ENCODE measurements at regions not wholly inside any gene's neighbourhood (a gene's known extent, or its start where the extent isn't known, plus 50 kb on each side); places are given as distances from the start of the nearest gene placed in this dataset.
A peak's percentile ranks its signal among the peaks of the same experiment; 100 is the strongest.

DNA sequence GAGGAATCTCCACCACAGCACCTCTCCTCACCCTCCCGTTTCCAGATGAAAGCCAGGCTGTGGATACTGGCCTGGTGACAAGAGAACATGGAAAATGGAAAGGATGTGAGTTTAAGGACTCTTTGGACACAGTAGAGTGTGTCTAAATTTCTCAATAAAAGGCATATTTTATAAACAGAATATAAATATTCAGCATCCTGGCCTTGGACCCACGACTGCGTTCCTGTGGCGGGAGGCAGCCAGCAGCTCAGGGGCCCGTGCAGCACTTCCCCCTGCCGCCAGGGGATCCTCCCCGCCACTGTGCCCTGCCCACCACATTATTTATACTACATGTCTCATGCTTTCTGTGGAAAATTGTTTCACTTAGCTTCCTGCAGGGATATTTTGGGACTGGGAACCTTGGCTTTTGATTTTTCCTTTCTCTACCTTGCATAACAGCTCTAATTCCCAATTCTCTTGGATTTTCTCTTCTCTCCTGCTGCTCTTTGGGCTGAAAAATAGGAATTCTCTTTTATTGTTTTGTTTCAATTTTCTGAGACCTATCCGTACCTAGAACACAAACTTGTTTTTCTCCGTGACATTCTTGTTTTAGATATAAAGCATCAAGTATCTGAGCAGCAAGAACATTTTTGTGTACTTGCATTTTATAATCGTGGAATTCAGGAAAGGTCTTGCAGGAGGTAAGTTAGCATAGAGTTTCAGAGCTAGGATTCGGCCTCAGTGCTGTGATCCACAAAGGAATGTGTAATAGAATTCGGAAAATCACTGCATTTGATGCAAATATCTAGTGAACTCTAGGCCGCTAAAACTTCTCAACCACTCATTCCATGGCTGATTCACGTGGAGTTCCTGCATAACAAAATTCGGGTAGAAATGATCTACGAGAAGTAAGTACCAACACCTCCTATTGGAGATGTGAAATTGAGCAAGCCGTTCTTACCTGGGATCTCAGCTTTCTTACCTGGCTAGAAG, 107.7 kb upstream of the SPATA13 start:
- DNase-seq: peak; percentile 64

DNA sequence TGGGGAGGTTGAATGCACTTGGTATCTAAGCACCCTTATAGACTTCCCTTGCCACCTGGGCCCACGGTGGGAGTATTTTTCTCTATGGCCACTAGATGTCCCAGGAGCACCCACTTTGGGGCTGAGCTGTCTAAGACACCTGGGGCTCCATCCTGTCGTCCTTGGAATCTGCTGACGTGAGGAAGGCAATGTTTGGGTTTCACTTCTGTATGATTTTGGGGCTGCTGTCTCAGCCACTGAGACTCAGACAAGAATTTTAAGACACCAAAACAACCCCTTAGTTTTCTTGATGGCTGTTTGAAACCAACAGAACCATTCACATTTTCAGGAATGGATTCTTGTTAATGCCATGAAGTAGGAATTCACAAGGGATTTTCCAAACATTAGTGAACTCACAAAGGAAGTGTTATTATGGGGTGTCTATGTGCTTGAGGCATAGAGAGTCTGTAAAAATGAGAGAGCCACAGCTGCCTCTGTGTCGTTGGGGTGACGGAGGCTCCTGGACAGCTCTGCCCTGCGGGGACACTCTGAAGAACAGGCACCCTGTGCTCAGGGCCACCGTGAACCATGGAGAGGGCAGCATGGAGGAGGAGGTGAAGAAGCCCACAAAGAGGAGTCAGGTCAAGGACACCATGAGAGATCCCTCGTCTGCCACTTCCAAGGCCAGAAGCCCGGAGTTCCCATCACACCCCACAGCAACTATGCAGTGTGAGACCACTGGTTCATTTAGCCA, 106.8 kb upstream of the SPATA13 start:
- peak; percentile 84 for DNase-seq

DNA sequence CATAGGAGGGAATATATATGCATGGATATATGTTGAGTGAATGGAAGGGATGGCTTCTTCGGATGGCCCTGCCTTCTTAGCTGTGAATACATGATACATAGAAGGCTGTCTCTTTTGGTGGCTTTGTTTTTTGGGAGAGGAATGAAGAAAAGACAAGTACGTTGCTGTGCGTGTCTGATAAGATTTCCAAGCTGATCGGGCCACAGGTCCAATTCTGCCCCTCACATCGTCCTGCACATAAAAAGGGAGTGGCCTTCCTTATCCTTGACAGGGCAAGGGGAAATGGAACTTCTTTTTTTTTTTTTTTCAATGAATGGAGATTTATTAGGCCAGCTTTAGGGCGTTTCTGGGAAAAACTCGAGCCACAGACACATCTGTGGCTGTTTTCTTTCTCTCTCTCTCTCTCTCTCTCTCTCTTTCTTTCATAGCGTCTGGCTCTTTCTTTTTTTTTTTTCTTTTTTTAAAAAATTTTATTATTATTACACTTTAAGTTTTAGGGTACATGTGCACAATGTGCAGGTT, 103.8 kb upstream of the SPATA13 start:
- no peak for DNase-seq

DNA sequence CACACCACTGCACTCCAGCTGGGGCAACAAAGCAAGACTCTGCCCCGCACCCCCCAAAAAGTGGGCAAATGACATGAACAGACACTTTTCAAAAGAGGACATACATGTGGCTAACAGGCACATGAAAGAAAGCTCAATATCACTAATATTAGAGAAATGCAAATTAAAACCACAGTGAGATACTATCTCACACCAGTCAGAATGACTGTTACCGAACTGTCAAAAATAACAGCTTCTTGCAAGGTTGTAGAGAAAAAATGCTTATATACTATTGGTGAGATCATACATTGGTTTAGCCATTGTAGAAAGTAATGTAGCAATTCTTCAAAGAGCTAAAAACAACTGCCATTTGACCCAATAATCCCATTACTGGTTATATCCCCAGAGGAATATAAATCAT, 99.5 kb upstream of the SPATA13 start:
- DNase-seq: no peak

GRCh38 chr13:24063281-24063877, 97.1 kb upstream of the SPATA13 start:
- no peak for DNase-seq

- DNase-seq: no peak
Measured at GRCh38 chr13:24064371-24064770, 96.1 kb upstream of the SPATA13 start.

DNA sequence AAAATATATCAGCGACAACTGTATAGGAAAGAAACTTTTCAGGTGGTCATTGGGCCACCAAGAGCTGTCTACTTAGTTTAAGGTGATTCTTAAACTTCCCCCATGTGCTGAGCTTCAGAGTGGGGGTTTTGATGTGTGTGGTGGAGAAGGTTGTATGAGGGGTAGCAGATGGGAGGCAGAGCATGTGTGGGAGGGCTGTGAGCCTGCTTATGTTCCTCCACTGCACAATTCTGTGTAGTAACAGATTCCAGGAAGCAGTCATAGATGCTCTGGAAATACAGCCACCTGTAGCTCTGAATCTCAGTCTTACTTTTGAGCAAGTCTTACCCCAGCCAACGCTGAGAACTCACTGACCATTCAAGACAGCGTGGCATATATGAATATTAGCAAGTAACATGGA, 95.3 kb upstream of the SPATA13 start:
- DNase-seq: no peak

GRCh38 chr13:24066405-24067295, 93.9 kb upstream of the SPATA13 start:
- no peak for DNase-seq

DNA sequence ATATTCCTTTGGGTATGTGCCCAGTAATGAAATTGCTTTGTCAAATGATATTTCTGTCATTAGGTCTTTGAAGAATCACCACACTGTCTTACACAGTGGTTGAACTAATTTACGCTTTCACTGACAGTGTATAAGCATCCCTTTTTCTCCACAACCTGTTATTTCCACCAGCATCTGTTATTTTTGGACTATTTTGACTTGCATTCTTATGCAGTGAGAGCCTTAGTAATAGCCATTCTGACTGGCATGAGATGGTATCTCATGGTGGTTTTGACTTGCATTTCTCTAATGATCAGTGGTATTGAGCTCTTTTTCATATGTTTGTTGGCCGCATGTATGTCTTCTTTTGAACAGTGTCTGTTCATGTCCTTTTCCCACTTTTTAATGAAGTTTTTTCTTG, 92.0 kb upstream of the SPATA13 start:
- DNase-seq: no peak

GRCh38 chr13:24071016-24071415, 89.5 kb upstream of the SPATA13 start:
- DNase-seq: no peak

DNA sequence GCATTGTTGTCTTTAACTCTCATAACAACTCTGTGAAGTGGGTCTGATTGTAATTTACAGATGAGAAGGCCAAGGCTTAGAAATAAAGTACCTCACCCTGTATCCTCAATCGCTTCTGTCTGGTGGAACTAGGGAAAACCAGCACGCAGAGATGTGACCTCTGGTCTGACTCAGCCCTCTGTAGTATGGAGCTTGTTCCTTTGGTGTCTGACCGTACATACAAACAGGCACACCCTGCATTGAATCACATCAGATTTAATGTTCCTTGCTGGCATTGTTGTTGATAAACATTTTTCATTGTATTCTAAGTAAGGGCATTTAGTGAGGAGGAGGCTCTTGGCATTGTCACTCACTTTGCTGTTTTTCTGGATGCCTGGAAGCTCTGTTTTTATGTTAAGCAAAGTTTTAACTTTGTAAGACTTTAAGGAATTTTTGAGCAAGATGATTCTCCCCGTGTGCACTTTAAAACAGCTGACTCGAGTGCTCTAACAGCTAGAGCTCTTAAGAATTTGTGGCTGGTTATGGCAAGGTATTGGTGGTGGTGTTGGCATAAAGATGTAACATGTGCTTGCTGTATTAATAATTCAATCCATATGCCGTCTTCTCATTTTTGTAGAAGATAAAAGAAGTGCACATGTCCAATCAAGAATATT, 89.0 kb upstream of the SPATA13 start:
- DNase-seq: no peak

GRCh38 chr13:24073657-24074056, 86.9 kb upstream of the SPATA13 start:
- DNase-seq: no peak

DNA sequence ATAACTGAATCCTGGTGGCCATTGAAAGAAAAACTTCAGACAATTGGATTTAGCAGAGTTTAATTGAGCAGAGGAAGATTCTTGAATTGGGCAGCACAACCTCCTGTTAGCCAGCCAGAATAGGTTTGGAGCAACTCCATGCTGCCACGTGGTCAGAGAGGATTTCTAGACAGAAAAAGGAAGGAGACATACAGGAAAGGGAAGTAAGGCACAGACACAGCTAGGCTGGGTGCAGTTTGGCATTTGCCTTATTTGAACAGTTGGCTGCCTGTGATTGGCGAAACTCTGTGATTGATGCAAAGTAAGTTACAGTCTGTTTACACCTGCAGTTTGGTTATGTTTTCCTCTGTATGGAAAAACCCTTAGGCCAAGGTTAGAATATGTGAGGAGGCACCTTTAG, 85.8 kb upstream of the SPATA13 start:
- peak; percentile 55 for DNase-seq

DNA sequence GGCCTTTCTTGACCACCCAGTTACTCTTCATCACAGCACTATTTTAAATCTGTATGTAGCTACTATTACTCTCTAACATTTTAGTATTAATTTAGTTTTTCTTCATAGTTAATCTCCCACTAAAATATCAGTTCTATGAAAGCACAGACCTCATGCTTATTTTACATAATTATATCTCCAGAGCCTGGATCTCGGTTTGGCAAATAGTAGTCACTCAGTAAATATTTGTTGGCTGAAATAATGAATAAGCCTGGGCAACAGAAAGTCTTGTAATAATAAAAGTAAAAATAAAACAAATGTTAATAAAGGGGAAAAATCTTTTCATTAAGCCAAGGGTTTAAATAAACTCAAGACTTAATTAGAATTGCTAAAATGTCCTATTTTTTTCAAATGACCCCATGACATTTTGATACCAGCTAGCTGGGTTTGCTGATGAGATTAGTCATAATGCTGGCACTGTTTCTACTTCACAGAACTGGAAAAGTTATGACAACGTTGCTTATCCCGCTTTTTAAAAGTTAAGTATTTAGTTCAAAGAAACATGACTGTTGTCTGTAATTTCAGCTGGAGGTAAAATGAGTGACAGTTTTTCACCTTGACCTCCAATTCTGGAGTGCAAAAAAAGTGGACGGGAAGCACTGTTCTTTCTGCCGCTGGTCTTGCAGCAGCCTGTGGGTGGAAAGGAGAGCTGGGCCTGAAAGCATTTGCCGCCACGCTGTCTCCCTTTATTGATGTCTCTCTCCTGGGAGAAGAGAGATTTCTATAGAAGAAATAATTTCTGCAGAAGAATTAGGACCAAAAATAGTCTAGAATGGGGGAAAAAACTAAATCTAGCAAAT, 85.2 kb upstream of the SPATA13 start:
- no peak for DNase-seq

- peak; percentile 41 for DNase-seq
Measured at GRCh38 chr13:24076109-24076508, 84.4 kb upstream of the SPATA13 start.

DNA sequence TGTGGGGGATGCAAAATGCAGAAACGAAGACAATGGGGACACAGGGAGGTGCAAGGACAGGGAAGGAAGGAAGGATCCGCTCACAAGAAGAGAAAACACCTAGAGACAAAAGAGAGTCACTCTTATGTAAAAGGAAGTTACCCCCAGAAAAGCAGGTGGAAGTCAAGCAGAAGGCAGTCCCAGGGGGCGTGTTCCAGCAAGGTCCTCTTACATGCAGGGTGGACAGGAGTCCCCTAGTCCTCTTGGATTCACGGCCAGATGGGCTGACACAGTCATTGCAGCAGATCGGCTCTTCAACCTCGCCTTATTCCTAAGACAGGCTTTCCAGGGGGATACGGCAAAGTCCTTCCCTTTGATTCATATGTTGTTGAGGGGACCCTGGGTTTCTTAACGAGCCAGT, 83.9 kb upstream of the SPATA13 start:
- DNase-seq: no peak

GRCh38 chr13:24080134-24080533, 80.4 kb upstream of the SPATA13 start:
- DNase-seq: no peak

DNA sequence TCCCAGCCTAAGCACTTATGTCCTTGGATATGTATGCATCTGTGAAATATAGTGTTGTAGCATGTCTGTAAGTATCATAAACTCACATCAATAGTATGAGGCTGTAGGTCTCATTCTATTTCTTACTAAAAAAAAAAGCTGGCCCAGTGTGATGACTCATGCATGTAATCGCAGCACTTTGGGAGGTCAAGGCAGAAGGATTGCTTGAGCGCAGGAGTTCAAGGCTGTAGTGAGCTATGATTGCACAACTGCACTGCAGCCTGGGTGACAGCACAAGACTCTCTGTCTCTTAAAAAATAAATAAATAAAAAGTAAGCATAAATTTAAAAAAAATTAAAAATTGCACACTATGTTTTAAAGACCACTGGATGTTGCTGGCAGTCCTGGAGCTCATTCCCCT, 79.1 kb upstream of the SPATA13 start:
- no peak for DNase-seq

- DNase-seq: no peak
Measured at GRCh38 chr13:24083141-24083540, 77.4 kb upstream of the SPATA13 start.

DNA sequence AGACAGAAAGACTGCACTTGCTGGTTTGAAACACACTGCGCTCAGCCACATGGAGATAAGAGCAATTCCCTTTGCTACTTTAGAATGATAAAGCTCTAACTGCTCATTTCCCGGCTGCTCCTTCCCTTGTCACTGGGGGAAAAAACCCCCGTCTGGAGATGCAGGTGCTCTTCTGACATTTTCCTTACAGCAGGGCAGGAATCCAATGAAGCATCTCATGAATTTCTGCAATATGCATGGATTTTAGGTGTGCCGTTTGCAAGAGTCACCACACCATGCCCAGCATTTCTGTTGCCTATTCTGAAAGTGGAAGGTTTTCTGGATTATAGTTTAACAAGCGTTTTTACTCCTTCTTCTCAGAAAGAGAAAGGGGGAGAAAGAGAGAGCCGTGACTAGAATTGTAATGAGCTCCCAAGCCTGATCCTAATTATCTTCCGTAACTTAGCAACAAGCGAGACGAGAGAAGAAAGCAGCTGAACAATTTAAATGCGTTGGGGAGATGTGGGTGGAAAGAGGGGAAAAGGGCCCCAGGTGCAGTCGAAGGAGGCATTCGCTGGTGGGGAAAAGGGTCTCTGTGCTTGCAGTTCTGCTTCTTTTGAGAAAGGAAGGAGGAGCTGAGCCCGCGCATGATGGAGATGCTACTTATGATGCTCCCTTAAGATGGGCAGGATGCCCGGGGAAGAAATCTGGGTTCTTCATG, 76.6 kb upstream of the SPATA13 start:
- peak; percentile 51 for DNase-seq
